ENCODE measurements at regions not wholly inside any gene's neighbourhood (a gene's known extent, or its start where the extent isn't known, plus 50 kb on each side); places are given as distances from the start of the nearest gene placed in this dataset.

DNA sequence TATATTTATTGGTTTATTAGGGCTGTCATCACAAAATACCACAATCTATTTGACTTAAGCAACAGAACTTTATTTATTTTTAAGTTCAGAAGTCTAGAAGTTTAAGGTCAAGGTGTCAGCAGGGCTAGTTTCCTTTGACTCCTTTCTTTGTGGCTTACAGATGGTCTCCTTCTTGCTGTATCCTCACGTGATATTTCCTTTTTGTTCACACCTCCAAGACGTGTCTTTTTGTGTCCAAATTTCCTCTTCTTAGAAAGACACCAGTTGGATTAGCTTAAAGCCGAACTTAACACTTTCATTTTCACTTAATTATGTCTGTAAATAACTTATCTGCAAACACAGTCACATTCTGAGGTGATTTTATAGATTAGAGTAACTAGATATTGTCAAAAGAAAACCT is 631.4 kb upstream of the POT1 start:
- DNase-seq (ENCODE audit: low read depth), result no peak

DNA sequence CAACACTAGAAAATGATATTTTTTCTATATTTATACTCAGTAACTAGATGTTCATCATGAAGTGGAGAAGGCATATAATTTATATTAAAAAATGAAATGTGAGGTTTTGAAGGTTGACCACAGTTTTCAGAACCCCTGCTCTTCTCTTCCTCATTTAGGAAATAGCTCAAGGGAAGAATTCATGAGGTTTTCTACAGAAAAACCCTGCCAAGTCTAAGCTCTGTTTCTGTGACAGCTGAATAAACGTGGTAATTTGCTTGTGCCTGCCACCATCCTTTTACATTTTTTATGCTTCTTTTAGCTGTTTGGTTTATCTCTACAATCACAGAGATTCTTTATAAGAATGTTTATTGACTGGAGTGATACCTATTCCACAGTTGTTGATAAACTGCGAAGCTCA is 630.3 kb upstream of the POT1 start:
- DNase-seq (ENCODE audit: low read depth), result no peak

DNA sequence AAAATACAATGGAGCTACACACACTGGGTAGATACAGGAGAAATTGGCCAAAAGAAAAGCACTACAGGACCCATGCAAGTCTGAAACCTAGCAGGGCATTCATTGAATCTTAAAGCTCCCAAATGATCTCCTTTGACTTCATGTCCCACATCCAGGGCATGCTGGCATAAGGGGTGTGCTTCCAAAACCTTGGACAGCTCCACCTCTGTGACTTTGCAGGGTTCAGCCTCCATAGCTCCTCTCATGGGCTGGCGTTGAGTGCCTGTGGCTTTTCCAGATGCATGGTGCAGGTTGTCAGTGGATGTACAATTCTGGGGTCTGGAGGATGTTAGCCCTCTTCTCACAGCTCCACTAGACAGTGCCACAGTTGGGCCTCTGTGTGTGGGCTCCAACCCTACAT is 626.3 kb upstream of the POT1 start:
- no peak for DNase-seq (ENCODE audit: low read depth)

DNA sequence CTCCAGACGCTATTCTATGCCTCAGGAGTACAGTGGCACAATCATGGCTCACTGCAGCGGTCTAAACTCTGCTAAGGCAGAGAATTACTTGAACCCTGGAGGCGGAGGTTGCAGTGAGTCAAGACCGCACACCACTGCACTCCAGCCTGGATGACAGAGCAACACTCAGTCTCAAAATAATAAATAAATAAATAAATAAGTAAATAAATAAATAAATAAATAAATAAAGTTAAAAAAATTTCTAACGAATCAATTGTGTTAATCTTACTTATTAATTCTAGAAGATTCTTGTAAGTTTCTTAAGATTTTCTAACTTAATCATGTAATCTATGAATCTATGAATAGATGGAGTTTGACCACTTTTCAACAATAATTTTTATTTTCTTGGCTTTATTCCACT is 621.4 kb upstream of the POT1 start:
- no peak for DNase-seq (ENCODE audit: low read depth)

DNA sequence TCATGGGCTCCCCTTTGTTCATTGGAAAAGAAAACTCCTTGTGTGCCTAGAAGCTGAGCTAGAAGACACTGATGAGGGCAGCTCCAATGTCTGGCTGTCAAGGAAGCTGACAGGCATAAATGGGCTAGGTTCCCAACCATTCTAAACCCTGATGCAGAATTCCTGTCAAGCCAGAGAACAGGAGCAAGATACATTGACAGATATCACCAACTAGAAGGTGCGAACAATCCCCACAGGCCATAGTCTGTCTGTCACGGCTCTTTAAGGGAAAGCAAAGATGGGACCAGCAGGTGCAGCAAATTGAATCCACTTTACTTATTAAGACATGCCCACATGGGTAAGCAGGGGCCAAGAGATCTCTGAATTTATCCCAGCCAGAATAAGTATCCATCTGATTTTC is 617.9 kb upstream of the POT1 start:
- DNase-seq (ENCODE audit: low read depth), result no peak

DNA sequence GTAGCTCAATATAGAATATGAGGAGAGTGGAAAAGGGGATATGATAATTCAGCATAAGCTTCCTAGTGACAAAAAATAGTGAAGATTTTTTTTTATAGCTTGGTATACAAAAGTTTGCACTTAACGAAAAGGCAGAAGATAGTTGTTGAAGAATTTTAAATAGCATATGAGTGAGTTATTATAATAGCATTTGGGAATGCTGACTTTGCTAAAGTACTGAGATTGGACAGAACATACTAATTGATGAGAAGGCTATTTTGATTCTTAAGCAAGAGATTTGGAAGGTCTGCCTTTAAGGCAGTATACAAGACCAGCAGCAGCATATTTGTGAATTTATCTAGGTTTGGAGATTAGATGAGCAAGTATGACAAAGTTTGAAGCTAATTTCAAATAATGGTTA is 600.9 kb upstream of the POT1 start:
- no peak for DNase-seq (ENCODE audit: low read depth)

DNA sequence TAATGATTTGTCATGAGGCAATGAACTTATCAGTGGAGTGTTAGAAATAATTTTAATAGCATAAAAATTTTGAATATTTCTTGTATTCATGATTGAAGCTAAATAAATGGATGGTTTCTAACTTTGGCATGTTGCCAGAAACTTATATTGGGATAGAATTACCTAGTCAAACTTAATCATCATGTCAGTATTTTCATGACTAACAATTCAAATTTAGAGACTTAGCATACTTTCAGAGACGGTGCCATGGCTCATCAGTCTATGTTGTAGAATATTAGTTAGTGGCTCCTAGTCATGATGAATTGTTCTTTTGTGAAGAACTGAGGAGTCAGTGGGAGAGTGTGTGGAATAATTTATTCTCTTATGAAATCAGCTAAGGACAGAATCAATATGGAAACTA is 599.6 kb upstream of the POT1 start:
- no peak for DNase-seq (ENCODE audit: low read depth)

DNA sequence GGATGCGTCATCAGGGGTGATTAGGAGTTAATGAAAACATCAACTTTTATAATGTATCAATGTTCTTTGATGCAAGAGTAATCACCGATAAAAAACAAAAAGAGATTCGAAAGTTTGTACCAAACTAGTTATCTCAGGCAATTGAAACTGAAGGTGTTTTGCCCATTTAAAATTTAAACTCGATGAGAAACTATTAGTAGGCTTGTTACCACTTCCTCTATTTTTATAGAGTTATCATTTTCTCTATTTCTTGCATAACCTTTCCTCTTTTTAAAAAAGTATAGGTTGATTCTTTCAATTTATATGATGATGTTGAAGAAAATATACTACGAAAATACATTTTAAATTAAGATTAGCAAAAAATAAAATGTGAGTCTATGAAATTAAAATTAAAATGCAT is 597.3 kb upstream of the POT1 start:
- no peak for DNase-seq (ENCODE audit: low read depth)

DNA sequence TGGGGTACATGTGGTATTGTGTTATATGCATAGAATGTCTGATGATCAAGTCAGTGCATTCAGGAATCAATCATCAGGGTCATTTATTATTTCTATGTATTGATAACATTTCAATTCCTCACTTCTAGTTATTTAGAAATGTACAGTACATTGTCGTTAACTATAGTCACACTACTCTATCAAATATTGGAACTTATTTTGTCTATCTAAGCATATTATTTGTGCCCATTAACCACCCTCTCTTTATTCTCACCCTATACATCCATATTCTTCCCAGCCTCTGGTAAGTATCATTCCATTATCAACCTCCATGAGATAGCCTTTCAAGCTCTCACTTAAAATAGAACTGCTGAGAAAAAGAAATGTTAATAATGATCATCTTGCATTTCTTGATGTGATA is 596.5 kb upstream of the POT1 start:
- no peak for DNase-seq (ENCODE audit: low read depth)

DNA sequence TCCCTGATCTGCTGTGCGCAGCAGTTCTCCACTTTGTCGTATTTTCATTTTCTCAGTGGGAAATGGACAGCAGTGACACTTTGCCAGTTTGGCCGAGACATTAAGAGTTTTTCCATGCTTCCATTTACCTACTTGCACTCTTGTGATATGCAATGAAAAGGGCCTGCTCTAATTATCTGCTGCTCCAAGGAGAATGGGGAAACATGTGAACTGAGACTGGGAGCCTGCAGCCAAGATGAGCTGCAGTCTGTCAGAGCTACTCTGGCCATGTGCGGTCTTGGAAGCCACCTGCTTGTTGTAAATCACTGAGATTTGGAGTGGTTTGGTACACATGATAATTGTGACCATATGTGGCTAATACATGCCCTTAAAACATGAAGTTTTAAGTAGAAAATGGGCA is 586.6 kb upstream of the POT1 start:
- no peak for DNase-seq (ENCODE audit: low read depth)

DNA sequence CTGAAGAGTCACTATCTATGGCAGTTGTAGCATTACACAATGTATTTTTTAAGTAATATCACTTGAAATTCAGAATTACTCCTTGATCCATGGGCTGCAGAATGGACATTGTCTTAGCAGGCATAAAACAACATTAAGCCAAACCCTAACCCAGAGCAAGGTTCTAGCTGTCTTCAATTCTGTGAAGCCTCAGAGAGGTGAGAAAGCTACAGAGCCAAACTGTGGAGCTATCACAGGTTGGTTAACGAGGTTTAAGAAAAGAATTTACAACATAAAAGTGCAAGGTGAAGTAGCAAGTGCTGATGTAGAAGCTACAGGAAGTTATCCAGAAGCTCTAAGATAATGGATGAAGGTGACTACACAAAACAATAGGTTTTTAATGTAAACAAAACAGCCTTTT is 582.7 kb upstream of the POT1 start:
- DNase-seq (ENCODE audit: low read depth), result no peak

DNA sequence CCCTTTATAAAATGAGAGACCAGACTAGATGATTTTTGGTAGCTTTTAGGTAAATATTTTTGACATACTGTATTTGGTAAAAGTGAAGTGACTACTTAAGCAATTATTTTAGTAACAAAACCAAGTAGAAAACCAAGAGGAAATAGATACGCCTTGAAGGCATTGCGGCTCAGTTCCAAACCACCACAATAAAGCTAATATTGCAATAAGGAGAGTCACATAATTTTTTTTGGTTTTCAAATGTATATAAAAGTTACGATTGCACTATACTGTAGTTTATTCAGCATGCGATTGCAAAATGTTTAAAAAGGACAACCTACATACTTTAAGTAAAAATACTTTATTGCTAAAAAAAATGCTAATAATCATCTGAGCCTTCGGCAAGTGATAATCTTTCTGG is 581.7 kb upstream of the POT1 start:
- DNase-seq (ENCODE audit: low read depth), result no peak

DNA sequence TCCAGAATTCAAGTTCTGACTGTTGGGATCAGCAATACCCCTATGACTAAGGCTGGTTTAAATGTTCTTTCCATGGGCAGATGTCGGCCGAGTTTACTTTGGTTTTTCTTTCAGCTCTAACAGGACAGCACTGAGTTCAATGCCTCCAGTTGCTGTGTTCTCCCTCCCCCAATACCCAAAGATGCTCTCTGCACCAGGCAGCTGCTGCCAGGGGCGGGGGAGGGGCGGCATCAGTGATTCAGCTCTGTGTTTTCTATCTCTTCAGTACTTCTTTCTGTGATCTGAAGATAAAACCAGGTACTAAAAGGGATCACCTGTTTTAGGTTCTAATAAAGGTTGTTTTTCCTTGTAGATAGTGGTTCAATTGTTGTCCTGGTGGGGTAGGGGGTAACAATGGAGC is 576.7 kb upstream of the POT1 start:
- no peak for DNase-seq (ENCODE audit: low read depth)

DNA sequence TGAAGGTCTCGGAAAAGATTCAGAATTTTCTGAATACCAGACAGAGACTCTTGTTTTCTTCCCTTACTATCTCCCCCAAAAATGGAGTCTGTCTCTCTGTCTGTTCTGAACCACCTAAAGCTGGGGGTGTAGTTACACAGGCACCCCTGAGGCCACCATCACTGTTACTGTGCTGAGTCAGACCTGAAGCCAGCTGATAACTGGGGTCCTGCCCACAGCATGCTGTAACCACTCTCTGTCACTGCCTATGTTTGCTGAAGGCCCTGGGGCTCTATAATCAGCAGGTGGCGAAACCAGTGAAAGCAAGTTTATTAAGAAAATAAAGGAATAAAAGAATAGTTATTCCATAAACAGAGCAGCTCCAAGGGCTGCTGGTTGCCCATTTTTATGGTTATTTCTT is 575.2 kb upstream of the POT1 start:
- no peak for DNase-seq (ENCODE audit: low read depth)

DNA sequence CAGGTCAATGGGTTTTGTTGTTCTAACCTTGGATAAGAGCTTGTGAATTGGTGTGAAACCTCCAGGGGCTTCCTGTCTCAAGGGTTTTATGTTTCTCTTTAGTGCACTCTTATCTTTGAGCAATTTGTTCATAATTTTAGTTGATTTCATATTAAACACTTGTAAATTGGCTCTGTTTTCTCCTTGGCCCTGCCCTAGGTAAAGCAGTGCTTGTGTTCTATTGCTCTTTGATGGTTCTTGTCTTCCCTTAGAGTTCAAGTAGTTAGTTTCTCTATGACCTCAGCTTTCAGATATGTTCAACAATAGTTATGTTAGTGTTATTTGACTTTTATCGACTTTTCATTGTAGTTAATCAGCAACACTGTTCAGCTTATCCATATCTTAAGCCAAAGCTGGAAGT is 566.4 kb upstream of the POT1 start:
- no peak for DNase-seq (ENCODE audit: low read depth)

DNA sequence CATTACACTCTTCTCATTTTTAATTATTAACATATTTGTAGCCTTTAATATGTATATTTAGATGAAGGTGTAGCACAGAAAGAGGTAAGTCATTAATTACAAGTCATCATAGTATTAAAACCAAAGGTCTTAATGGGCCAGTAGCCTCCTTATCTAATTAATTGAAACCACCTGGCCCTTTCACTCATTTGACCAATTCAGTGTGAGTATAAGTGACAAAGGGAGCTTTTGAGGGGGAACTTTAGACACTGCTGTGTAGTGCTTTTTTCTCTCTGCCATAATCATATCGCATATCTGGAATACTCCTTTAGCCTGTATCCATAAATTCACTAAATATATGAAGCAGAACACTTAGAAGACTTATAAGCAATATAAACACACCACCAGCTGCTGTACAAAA is 562.9 kb upstream of the POT1 start:
- DNase-seq (ENCODE audit: low read depth), result no peak

DNA sequence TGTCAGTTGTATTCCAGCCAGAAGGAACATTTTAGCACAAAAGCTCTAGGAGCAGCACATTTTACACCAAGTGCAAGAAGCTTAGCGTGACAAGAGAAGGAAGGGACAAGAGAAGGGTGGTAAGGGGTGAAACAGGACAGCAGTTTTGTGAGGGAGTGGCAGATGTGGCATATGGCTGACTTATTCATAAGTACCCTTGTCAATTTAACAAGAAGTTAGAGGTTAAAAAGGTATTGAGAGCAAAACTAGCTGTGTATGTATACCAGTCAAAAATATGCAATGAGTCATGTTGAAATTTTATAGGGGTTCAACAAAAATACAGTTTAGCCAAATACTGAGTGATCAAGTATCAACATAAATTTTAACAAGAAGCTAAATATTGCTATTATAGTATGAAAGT is 561.5 kb upstream of the POT1 start:
- DNase-seq (ENCODE audit: low read depth), result no peak

DNA sequence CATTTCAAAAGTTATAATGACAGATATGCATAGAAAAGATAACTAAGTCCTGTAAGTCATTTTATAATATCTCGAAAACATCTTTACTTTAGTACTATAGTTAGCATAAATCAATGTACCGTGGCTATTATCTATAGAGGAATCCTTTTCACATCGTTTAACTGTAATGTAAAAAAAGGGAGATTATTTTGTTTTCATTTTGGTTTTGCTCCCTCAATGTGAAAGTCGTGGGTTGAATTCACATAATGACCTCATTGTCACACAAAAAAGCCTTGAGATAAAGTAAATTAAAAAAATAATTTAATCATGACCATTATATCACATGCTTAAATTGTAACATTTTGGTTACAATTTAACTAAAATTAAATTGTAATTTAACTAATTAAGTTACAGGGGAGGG is 560.5 kb upstream of the POT1 start:
- DNase-seq (ENCODE audit: low read depth), result no peak

DNA sequence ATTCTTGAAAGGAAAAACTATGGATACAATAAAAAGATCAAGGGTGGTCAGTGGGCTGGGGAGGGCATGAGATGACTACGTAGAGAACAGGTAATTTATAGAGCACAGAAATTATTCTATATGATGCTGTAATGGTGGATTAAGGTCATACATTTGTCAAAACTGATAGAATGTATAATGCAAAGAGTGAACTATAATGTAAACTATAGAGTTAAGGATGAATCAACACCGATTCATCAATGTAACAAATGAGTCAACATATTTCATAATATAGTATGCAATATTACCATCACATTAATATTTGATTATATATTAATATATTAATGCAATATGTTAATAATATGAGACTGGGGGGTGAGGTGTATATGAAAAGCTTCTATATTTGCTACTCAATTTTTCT is 555.6 kb upstream of the POT1 start:
- DNase-seq (ENCODE audit: low read depth), result no peak

DNA sequence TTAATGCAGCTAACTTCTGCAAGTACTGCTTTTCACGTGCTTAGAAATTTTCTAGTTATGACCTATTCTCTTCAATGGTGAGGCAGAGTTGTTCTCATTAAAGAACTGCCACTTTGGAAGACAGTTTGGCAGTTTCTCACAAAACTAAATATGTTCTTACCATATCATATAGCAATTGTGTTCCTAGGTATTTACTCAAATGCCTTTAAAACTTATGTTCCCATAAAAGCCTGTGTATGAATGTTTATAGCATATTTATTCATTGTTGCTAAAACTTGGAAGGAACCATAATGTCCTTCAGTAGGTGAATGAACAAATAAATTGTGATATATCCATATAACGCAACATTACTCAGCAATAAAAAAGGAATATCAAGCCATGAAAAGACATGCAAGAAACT is 555.1 kb upstream of the POT1 start:
- DNase-seq (ENCODE audit: low read depth), result no peak

DNA sequence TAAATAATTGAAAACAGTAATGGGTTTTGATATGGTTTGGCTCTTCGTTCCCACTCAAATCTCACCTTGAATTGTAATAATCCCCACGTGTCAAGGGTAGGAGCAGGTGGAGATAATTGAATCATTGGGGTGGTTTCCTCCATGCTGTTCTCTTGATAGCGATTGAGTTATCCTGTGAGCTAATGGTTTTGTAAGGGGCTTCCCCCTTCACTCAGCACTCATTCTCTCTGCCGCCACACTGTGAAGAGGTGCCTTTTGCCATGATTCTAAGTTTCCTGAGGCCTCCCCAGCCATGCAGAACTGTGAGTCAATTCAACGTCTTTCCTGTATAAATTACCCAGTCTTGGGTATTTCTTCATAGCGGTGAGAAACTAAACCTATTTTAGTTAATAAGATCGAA is 551.7 kb upstream of the POT1 start:
- no peak for DNase-seq (ENCODE audit: low read depth)

DNA sequence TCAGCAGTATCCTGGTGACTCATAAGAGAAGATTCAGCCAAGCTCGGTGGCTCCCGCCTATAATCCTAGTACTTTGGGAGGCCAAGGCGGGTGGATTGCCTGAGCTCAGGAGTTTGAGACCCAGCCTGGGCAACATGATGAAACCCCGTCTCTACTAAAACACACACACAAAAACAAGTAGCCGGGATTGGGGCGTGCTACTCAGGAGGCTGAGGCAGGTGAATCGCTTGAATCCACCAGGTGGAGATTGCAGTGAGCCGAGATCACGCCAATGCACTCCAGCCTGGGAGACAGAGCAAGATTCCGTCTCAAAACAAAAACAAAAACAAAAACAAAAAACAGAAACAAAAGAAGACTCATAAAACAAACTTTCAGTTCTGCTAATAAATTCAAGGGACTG is 551.1 kb upstream of the POT1 start:
- DNase-seq (ENCODE audit: low read depth), result no peak

DNA sequence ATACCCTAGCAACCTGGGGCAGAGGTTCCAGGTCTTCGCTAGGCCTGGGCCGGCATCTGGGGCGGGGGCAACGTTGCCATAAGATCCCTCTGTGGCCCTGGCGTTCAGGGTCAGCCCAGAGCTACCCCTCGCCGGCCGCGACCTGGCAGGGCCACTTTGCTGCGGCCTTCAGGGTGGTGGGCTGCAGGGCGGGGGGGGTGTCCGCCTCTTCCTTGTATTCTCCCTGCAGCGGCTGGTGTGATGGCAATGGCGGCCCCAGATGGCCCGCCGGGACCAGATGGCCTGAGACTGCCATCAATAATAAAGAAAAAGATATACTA is 539.2 kb upstream of the POT1 start:
- no peak for DNase-seq (ENCODE audit: low read depth)

DNA sequence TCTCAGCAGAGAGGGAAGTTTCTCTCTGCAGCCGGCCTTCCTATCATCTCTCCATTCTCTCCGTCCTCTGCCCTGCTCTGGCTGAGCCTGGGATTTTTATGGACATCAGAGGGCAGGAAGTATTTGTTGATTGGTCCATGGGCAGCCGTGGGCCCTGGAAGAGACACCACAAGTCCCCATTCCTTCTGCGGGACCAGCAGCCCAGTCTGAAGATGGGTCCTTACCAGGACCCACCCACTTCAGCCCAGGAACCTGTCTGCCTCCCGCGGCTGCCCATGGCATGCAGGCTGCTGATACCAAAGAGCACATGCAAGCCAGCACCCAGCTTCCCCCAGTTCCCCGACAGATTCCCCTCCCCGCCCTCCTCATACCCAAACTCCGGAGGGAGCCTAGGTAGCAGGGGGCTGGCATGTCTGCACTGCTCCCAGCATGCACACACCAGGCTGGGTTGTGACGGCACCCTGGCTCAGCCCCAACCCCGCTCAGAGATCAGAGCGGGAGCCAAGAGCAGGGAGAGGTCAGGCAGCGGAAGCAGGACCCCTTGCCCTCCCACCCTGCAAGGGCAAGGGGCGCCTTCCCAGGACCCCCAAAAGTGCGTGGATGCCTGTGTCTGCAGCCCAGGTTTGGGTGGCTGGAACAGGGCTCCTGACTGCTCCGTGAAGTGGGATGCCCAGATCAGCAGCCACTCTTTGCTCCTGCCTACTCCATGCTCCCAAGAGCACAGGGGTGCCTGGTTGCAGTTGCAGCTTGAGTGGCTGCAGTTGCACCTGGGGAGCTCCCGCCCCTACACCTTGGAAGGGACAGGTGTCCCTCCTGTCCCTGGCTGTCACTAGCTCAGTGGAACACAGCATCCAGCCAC is 538.6 kb upstream of the POT1 start:
- no peak for DNase-seq (ENCODE audit: low read depth)

DNA sequence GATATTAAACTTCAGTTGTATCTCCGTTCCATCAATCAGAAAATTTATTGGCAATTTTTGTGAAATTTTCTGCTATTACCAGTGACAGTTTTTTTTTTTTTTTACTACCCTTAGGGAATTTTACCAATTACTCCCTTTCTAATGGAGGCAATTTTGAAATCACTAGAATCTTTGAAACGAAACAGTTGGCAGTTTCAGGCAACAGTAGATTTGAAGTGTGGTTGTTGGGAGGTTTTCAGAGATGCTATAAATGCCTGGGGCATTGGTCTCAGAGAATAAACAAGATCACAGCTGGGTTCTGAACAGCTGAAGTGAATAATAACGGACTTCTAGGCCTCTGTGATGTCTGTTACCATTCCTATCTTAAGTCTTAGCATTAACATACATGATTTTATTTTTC is 535.9 kb upstream of the POT1 start:
- DNase-seq (ENCODE audit: low read depth), result no peak
